ENCODE measurements at regions not wholly inside any gene's neighbourhood (a gene's known extent, or its start where the extent isn't known, plus 50 kb on each side); places are given as distances from the start of the nearest gene placed in this dataset.

DNA sequence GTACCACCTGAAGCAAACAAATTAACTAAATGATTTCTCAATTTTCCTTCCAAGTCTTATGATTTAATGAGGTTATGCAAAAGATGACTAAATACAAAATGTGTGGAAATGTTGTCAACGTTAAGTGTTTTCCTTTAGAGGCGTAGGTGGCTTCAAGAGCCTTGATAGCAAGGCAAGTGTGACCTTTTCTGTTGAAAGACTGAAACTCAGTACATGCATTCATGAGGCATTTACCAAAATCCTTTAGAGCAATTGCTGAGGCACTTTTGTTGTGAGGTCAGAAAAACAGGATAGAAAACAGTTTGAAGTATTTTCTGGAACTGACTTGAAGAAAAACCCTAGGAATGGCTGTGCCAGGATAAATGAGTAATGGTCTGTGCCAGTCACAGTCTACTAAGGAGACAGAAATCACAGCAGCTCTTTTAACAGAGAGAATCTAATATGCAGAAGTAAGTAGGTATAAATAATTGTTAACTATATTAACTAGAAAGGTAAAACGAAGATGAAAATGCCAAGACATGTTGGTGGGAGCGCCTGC is 326.5 kb upstream of the CDH20 start:
- Histone ChIP-seq H3K9me3 (peaks cover 0 to 8% (median 0%) of the 10 kb centered on the region in 8 donors), H3K4me1 (no peaks in the 10 kb centered on the region), H3K36me3 (no peaks in the 10 kb centered on the region), H3K27ac (no peak overlapping the region), H3K27me3 (replicated peaks in 1 of 7) (no peaks in the 10 kb centered on the region), H3K4me3 (no peak overlapping the region)
- DNase-seq, result no peak
- intact Hi-C loops (cut with DNase I; ENCODE audit: low total_unique reads), result no loop called here
- TF ChIP-seq POLR2A (IDR thresholded peaks at IDR 0.05), result no peak
- TF ChIP-seq, protein P1, sequence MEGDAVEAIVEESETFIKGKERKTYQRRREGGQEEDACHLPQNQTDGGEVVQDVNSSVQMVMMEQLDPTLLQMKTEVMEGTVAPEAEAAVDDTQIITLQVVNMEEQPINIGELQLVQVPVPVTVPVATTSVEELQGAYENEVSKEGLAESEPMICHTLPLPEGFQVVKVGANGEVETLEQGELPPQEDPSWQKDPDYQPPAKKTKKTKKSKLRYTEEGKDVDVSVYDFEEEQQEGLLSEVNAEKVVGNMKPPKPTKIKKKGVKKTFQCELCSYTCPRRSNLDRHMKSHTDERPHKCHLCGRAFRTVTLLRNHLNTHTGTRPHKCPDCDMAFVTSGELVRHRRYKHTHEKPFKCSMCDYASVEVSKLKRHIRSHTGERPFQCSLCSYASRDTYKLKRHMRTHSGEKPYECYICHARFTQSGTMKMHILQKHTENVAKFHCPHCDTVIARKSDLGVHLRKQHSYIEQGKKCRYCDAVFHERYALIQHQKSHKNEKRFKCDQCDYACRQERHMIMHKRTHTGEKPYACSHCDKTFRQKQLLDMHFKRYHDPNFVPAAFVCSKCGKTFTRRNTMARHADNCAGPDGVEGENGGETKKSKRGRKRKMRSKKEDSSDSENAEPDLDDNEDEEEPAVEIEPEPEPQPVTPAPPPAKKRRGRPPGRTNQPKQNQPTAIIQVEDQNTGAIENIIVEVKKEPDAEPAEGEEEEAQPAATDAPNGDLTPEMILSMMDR (IDR thresholded peaks at IDR 0.05 in 8 of 11, conservative IDR thresholded peaks at IDR 0.05 in 3 of 11), result no peak
- TF ChIP-seq POLR2AphosphoS5 (IDR thresholded peaks at IDR 0.05), result no peak
- 79 to 90% (median 86%) methylated on average over 4 of the region's 4 CpGs for WGBS, 5 donors

DNA sequence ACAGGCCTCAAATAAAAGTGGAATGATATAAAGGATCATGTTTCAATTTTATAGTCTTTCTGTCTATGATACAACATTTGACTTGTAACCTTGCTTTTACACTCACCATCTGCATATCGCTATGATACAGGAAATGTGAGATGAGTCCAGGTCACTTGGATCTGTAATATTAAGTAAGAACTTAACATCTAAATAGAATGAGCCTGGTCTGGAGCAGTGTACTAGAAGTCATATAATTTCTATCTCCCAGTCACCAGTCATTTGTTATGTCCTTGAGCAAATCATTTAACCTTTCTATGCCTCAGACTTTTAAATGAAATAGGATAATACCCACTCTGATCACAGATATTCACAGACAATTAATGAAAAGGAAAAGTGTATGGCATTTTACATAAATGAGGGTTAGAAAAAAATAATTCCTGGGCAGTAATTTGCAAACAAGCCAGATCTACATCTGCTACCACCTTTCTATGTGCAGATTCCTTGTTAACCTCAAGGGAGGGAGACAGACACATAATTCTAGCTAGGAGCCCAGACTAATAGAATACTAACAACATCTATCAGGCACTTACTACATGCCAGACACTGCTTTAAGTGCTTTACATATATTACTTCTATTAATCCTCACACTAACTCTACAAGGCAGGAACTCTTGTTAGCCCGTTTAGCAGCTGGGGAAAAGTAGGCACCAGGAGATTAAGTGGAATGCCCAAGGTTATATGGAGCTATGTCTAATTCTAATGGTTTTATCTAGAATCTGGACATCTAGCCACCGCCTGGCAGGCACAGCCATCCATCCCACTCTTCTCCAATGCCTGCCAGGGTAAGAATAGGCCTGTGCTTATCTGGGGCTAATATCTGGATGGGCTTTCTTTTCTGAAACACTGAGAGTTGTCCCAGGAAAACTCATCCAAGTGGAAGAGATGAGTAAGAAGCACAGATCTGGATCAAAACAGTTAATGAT is 313.6 kb upstream of the CDH20 start:
- TF ChIP-seq POLR2A (IDR thresholded peaks at IDR 0.05) (no peak), POLR2AphosphoS5 (IDR thresholded peaks at IDR 0.05) (no peak)
- TF ChIP-seq, protein P1 (IDR thresholded peaks at IDR 0.05 in 8 of 11, conservative IDR thresholded peaks at IDR 0.05 in 3 of 11), result no peak
- WGBS, 5 donors, result 64 to 84% (median 76%) methylated on average over 3 of the region's 3 CpGs
- intact Hi-C loops (cut with DNase I; ENCODE audit: low total_unique reads), result no loop called here
- no peak overlapping the region for H3K4me3 ChIP-seq
- no peaks in the 10 kb centered on the region for H3K27me3 ChIP-seq (replicated peaks in 1 of 7)
- H3K9me3 ChIP-seq, result peaks cover 0 to 19% (median 6%) of the 10 kb centered on the region in 8 donors
- no peak for DNase-seq
- H3K36me3 ChIP-seq, result no peaks in the 10 kb centered on the region
- no peaks in the 10 kb centered on the region for H3K4me1 ChIP-seq
- H3K27ac ChIP-seq, result no peak overlapping the region

DNA sequence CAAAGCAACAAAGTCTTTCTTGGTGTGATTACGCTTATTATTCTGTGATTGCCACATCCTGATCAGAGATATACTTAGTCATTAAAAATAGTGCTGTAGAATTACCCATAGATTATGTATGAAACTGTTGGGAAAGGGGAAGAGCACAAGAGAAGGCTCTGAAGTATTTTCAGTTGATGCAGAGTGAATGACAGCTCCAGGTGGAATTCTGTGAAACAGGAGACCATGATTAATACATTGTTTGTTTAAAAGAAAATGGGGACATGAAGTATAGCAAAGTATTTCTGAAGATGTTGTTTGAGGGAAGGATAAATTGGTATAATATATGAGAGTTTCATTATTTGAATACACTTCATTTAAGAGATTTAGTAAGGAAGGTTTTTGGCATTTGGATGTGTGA is 307.6 kb upstream of the CDH20 start:
- 83 to 100% (median 94%) methylated on average over 1 of the region's 1 CpG for WGBS, 5 donors
- Histone ChIP-seq H3K4me3 (no peak overlapping the region), H3K27ac (no peak overlapping the region), H3K9me3 (peaks cover 0 to 19% (median 6%) of the 10 kb centered on the region in 8 donors), H3K27me3 (replicated peaks in 1 of 7) (no peaks in the 10 kb centered on the region), H3K36me3 (no peaks in the 10 kb centered on the region), H3K4me1 (no peaks in the 10 kb centered on the region)
- TF ChIP-seq POLR2AphosphoS5 (IDR thresholded peaks at IDR 0.05) (no peak), POLR2A (IDR thresholded peaks at IDR 0.05) (no peak)
- TF ChIP-seq, protein P1 (IDR thresholded peaks at IDR 0.05 in 8 of 11, conservative IDR thresholded peaks at IDR 0.05 in 3 of 11), result no peak
- intact Hi-C loops (cut with DNase I; ENCODE audit: low total_unique reads), result no loop called here
- DNase-seq, result no peak

DNA sequence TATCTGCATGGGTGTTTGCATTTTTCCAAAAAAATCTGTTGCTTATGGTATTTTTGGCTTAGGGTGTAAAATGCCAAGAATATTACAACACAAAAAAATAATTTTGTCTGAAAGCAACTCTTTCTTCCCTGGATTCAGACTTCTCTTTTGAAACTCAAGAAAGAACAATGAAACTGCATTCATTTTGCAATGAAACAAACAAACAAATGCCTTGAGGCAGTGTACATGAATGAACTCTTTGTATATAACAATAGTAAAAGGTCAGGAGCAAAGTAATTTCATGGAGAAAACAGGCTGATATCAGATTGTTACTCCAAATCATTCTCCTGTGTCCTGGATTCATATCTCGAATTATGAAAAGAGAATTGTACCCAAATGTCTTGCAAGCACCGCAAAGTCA is 301.6 kb upstream of the CDH20 start:
- no peaks in the 10 kb centered on the region for H3K27me3 ChIP-seq (replicated peaks in 1 of 7)
- TF ChIP-seq, protein P1 (IDR thresholded peaks at IDR 0.05 in 8 of 11, conservative IDR thresholded peaks at IDR 0.05 in 3 of 11), result no peak
- TF ChIP-seq POLR2AphosphoS5 (IDR thresholded peaks at IDR 0.05) (no peak), POLR2A (IDR thresholded peaks at IDR 0.05) (no peak)
- no peak overlapping the region for H3K4me3 ChIP-seq
- no peaks in the 10 kb centered on the region for H3K4me1 ChIP-seq
- WGBS, 5 donors, result 83 to 95% (median 89%) methylated on average over 2 of the region's 2 CpGs
- no peak for DNase-seq
- no peaks in the 10 kb centered on the region for H3K36me3 ChIP-seq
- intact Hi-C loops (cut with DNase I; ENCODE audit: low total_unique reads), result no loop called here
- H3K27ac ChIP-seq, result no peak overlapping the region
- no peaks in the 10 kb centered on the region for H3K9me3 ChIP-seq
